ENCODE measurements at regions not wholly inside any gene's neighbourhood (a gene's known extent, or its start where the extent isn't known, plus 50 kb on each side); places are given as distances from the start of the nearest gene placed in this dataset.

DNA sequence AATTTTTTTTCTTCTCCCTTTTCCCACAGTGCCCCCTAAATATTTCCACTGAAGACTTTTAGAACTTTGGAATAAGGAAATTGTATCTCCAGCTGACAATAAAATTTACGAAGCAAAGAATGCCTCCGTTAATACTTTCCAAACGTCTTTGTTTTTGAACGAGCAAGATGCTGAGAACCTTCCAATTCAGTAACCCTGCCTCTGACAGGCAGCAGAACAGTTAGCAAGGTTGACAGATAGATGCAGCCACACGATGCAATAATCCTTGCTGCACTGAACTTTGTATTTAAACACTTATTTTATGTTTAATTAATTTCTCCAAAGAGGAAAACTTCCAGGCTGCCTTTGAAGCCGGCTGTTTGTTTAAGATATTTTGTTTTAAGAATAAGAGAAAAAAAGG is 71.8 kb upstream of the TSHZ3 start:
- TF ChIP-seq EZH2phosphoT487 (IDR thresholded peaks at IDR 0.05; ENCODE audit: borderline replicate concordance, low read depth, low read length) = no peak
- TF ChIP-seq, protein P1, sequence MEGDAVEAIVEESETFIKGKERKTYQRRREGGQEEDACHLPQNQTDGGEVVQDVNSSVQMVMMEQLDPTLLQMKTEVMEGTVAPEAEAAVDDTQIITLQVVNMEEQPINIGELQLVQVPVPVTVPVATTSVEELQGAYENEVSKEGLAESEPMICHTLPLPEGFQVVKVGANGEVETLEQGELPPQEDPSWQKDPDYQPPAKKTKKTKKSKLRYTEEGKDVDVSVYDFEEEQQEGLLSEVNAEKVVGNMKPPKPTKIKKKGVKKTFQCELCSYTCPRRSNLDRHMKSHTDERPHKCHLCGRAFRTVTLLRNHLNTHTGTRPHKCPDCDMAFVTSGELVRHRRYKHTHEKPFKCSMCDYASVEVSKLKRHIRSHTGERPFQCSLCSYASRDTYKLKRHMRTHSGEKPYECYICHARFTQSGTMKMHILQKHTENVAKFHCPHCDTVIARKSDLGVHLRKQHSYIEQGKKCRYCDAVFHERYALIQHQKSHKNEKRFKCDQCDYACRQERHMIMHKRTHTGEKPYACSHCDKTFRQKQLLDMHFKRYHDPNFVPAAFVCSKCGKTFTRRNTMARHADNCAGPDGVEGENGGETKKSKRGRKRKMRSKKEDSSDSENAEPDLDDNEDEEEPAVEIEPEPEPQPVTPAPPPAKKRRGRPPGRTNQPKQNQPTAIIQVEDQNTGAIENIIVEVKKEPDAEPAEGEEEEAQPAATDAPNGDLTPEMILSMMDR (conservative IDR thresholded peaks at IDR 0.05; ENCODE audit: low read length) = no peak
